ENCODE measurements at regions not wholly inside any gene's neighbourhood (a gene's known extent, or its start where the extent isn't known, plus 50 kb on each side); places are given as distances from the start of the nearest gene placed in this dataset.

GRCh38 chr22:44396727-44397722 lies 84.3 kb upstream of the SHISAL1 start:
- Histone ChIP-seq H3K27ac (no peak overlapping the region), H3K4me1 (no peaks in the 10 kb centered on the region), H3K4me3 (no peak overlapping the region), H3K9me3 (no peaks in the 10 kb centered on the region), H3K27me3 (peaks cover 0 to 35% of the 10 kb centered on the region in 2 donors), H3K36me3 (no peaks in the 10 kb centered on the region)
- TF ChIP-seq CTCF (IDR thresholded peaks at IDR 0.05) (no peak), POLR2AphosphoS5 (IDR thresholded peaks at IDR 0.05) (no peak), POLR2A (IDR thresholded peaks at IDR 0.05) (no peak)
- peak in 1 of 2 donors; percentile 44 for DNase-seq (ENCODE audit: low spot score in 2 of 2)
- intact Hi-C loops (cut with DNase I; ENCODE audit: low total_unique reads) = no loop called here

GRCh38 chr22:44396021-44396726 lies 83.4 kb upstream of the SHISAL1 start:
- Histone ChIP-seq H3K4me1 (no peaks in the 10 kb centered on the region), H3K27ac (no peak overlapping the region), H3K4me3 (no peak overlapping the region), H3K36me3 (no peaks in the 10 kb centered on the region), H3K27me3 (peaks cover 0 to 35% of the 10 kb centered on the region in 2 donors), H3K9me3 (no peaks in the 10 kb centered on the region)
- intact Hi-C loops (cut with DNase I; ENCODE audit: low total_unique reads) = no loop called here
- DNase-seq (ENCODE audit: low spot score in 2 of 2) = peak in 1 of 2 donors; percentile 24
- TF ChIP-seq POLR2A (IDR thresholded peaks at IDR 0.05) = no peak

- Histone ChIP-seq H3K4me3 (no peak overlapping the region), H3K36me3 (no peaks in the 10 kb centered on the region), H3K27ac (no peak overlapping the region), H3K9me3 (no peaks in the 10 kb centered on the region), H3K4me1 (no peaks in the 10 kb centered on the region), H3K27me3 (peaks cover 0 to 35% of the 10 kb centered on the region in 2 donors)
- TF ChIP-seq POLR2AphosphoS5 (IDR thresholded peaks at IDR 0.05) (no peak), CTCF (IDR thresholded peaks at IDR 0.05) (no peak), POLR2A (IDR thresholded peaks at IDR 0.05) (no peak)
- DNase-seq (ENCODE audit: low spot score in 2 of 2) = peak in 1 of 2 donors; percentile 40
- intact Hi-C loops (cut with DNase I; ENCODE audit: low total_unique reads) = no loop called here
Measured at GRCh38 chr22:44395118-44396005, 82.6 kb upstream of the SHISAL1 start.

- DNase-seq (ENCODE audit: low spot score in 2 of 2) = peak in 1 of 2 donors; percentile 20
- intact Hi-C loops (cut with DNase I; ENCODE audit: low total_unique reads) = no loop called here
Measured at GRCh38 chr22:44394246-44395117, 81.7 kb upstream of the SHISAL1 start.

More at GRCh38 chr22:44394246-44395117, 81.7 kb upstream of the SHISAL1 start:
- Histone ChIP-seq H3K4me1 (no peaks in the 10 kb centered on the region), H3K27ac (no peak overlapping the region), H3K4me3 (no peak overlapping the region), H3K36me3 (no peaks in the 10 kb centered on the region), H3K27me3 (peaks cover 0 to 35% of the 10 kb centered on the region in 2 donors), H3K9me3 (no peaks in the 10 kb centered on the region)
- TF ChIP-seq POLR2AphosphoS5 (IDR thresholded peaks at IDR 0.05) (no peak), POLR2A (IDR thresholded peaks at IDR 0.05) (no peak), CTCF (IDR thresholded peaks at IDR 0.05) (no peak)
